Panc1 (cell line): ENCODE measurements at regions not wholly inside any gene's neighbourhood (a gene's known extent, or its start where the extent isn't known, plus 50 kb on each side); places are given as distances from the start of the nearest gene placed in this dataset.

Source experiments
- ATAC-seq: fragments of 200-7000 bp; cut with Tn5 transposase; 2 replicates; pipeline ENCODE4 v1.9.1; 2020; ENCODE audit warnings: mild to moderate bottlenecking, moderate library complexity
- BruUV-seq: library from RNA; stranded (reverse); fragments of 400-500 nt; replicated peaks from 2 replicates; lab custom pipeline; 2021; lab: Mats Ljungman, UMichigan
- CTCF ChIA-PET: fragments of 300-600 bp; sonication (Branson Sonifier 250); formaldehyde crosslinking; loops from one replicate; lab custom pipeline; 2022; ENCODE audit warnings: antibody characterized with exemption; lab: Charles Lee
- POLR2A ChIA-PET: fragments of 300-600 bp; sonication (Branson Sonifier 250); formaldehyde crosslinking; loops from one replicate; lab custom pipeline; 2022; ENCODE audit warnings: antibody characterized with exemption; lab: Charles Lee
- DNase-seq: peaks from one replicate; pipeline ENCODE4 v3.0.0-alpha.2; 2010; ENCODE audit warnings: low read depth, low spot score
- H3K27ac ChIP-seq: 2 replicates; pipeline ENCODE4 v1.5.1; 2011; ENCODE audit warnings: mild to moderate bottlenecking, low read length, inconsistent platforms
- H3K27me3 ChIP-seq: fragments of 200-500 bp; sonication (Bioruptor generic); 2 replicates; pipeline ENCODE4 v1.6.0; 2014; ENCODE audit warnings: low read length, inconsistent platforms; ENCODE audit not compliant: control insufficient read depth, insufficient read depth
- H3K36me3 ChIP-seq: fragments of 200-500 bp; sonication (Bioruptor generic); 2 replicates; pipeline ENCODE4 v1.5.1; 2014; ENCODE audit warnings: inconsistent platforms, mild to moderate bottlenecking, low read length, moderate library complexity; ENCODE audit not compliant: control insufficient read depth, insufficient read depth
- H3K4me1 ChIP-seq: 2 replicates; pipeline ENCODE4 v1.5.1; 2011; ENCODE audit warnings: inconsistent platforms, mild to moderate bottlenecking, low read length, moderate library complexity; ENCODE audit not compliant: control insufficient read depth, insufficient read depth
- H3K4me3 ChIP-seq, 2 experiments: 2 replicates each; pipeline ENCODE4 v1.5.1; 2011 to 2012; ENCODE audit warnings: low read depth in 2 of 2, low read length in 2 of 2, mild to moderate bottlenecking in 2 of 2, inconsistent platforms in 1 of 2, moderate library complexity in 1 of 2
- H3K9me3 ChIP-seq: fragments of 200-500 bp; sonication (Bioruptor generic); 2 replicates; pipeline ENCODE4 v1.5.1; 2014; ENCODE audit warnings: low read depth, mild to moderate bottlenecking, inconsistent platforms, low read length, moderate library complexity; ENCODE audit not compliant: control insufficient read depth, insufficient read depth
- POLR2AphosphoS5 ChIP-seq: IDR thresholded peaks from 2 replicates; pipeline ENCODE4 v1.6.1; 2012; ENCODE audit warnings: mild to moderate bottlenecking, low read depth, low read length, moderate library complexity
- REST ChIP-seq, 2 experiments: IDR thresholded peaks; 2 replicates each; pipeline ENCODE4 v1.6.1; 2011 to 2012; ENCODE audit warnings: low read depth in 2 of 2, control low read depth in 1 of 2, low read length in 1 of 2, mild to moderate bottlenecking in 1 of 2, moderate library complexity in 1 of 2; ENCODE audit not compliant: insufficient read depth in 1 of 2
- SIN3A ChIP-seq: IDR thresholded peaks from 2 replicates; pipeline ENCODE4 v1.6.1; 2012; ENCODE audit warnings: low read depth, mild to moderate bottlenecking, low read length, moderate library complexity, borderline replicate concordance; ENCODE audit not compliant: insufficient read depth
- TCF7L2 ChIP-seq: IDR thresholded peaks from 2 replicates; pipeline ENCODE4 v1.6.1; 2011; ENCODE audit warnings: mild to moderate bottlenecking, low read depth, low read length, inconsistent platforms
- in situ Hi-C: cut with HindIII; loops from 2 replicates; pipeline ENCODE4 v1.10.0; 2016; ENCODE audit warnings: low sequenced_read_pairs, low pct_unique_long_range_greater_than_20kb
- intact Hi-C: fragments of 100-400 bp; cut with micrococcal nuclease; formaldehyde crosslinking; loops from one replicate; pipeline ENCODE4 v1.10.0; 2022; ENCODE audit not compliant: unreplicated experiment
- TF ChIP-seq, protein P1 (sequence below): fragments of 450-650 bp; IDR thresholded peaks from 2 replicates; pipeline ENCODE4 v1.5.1; 2017; ENCODE audit warnings: mild to moderate bottlenecking

DNA sequence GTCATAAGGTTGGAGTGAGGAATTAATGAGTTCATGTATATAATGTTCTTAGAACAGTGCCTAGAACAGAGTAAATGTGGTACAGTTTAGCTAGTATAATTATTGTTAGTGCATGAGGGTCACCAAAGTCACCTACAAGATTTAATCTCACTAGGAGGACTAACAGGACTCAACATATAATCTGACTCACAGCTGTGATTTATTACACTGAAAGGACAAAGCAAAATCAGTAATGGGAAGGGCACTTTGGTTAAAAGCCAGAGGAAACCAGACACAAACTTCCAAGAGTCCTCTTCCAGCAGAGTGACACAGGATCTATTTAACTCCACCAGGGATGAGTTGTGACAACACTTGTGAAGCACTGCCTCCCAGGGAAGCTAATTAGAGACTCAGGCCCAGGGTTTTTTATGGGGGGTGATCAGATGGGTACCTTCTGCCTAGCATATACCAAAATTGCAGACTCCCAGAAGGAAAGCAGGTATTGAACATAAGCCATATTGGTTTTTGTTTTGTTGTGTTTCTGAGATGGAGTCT lies 341.2 kb upstream of the DACH1 start:
- Histone ChIP-seq H3K4me3 (no peak overlapping the region), H3K27ac (no peak overlapping the region), H3K27me3 (no peaks in the 10 kb centered on the region), H3K9me3 (no peaks in the 10 kb centered on the region), H3K4me1 (no peaks in the 10 kb centered on the region), H3K36me3 (no peaks in the 10 kb centered on the region)
- in situ Hi-C loops (no loop called here), intact Hi-C loops (no loop called here)
- ChIA-PET POLR2A (no interaction called here), CTCF (no interaction called here)
- no TSS peak for BruUV-seq
- no peak for DNase-seq
- TF ChIP-seq REST (IDR thresholded peaks at IDR 0.05; ENCODE audit: insufficient read depth in 1 of 2, low read depth in 2 of 2, low read length in 1 of 2) (no peak), SIN3A (no peak), POLR2AphosphoS5 (no peak), TCF7L2 (no peak)
- TF ChIP-seq, protein P1, sequence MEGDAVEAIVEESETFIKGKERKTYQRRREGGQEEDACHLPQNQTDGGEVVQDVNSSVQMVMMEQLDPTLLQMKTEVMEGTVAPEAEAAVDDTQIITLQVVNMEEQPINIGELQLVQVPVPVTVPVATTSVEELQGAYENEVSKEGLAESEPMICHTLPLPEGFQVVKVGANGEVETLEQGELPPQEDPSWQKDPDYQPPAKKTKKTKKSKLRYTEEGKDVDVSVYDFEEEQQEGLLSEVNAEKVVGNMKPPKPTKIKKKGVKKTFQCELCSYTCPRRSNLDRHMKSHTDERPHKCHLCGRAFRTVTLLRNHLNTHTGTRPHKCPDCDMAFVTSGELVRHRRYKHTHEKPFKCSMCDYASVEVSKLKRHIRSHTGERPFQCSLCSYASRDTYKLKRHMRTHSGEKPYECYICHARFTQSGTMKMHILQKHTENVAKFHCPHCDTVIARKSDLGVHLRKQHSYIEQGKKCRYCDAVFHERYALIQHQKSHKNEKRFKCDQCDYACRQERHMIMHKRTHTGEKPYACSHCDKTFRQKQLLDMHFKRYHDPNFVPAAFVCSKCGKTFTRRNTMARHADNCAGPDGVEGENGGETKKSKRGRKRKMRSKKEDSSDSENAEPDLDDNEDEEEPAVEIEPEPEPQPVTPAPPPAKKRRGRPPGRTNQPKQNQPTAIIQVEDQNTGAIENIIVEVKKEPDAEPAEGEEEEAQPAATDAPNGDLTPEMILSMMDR = no peak
- ATAC-seq = no peak

DNA sequence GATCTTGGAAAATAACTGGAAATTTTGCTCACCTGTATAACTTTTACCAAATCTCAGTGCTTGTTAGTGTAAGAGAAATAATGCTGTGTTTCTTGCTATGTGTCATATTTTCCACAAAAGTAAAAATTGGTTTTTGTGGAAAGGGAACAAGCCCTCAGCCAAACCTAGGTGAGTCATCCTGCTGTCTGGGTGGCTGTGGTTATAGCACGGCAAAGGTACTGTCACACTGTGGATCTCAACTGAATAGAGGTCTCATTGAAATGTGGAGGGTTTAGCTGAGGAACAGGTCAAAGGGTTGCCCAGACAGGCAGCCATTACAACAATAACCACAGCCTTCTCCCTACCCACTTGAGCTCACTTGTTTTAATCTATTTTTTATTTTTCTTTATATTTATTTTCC lies 338.8 kb upstream of the DACH1 start:
- DNase-seq = no peak
- no TSS peak for BruUV-seq
- Histone ChIP-seq H3K27ac (no peak overlapping the region), H3K4me1 (no peaks in the 10 kb centered on the region), H3K4me3 (no peak overlapping the region), H3K9me3 (no peaks in the 10 kb centered on the region), H3K36me3 (no peaks in the 10 kb centered on the region), H3K27me3 (no peaks in the 10 kb centered on the region)
- ChIA-PET POLR2A (no interaction called here), CTCF (no interaction called here)
- in situ Hi-C loops (no loop called here), intact Hi-C loops (no loop called here)
- no peak for TF ChIP-seq REST (IDR thresholded peaks at IDR 0.05; ENCODE audit: insufficient read depth in 1 of 2, low read depth in 2 of 2, low read length in 1 of 2)
- TF ChIP-seq POLR2AphosphoS5 = no peak
- no peak for TF ChIP-seq SIN3A
- TF ChIP-seq TCF7L2 = no peak
- TF ChIP-seq, protein P1 = no peak
- ATAC-seq = no peak
